Astrocyte of the cerebellum (primary cell): ENCODE measurements at regions not wholly inside any gene's neighbourhood (a gene's known extent, or its start where the extent isn't known, plus 50 kb on each side); places are given as distances from the start of the nearest gene placed in this dataset.

Experiments used
- DNase-seq: peaks from one replicate; pipeline ENCODE4 v3.0.0-alpha.2; 2011; ENCODE audit warnings: low read depth
- H3K4me3 ChIP-seq: 2 replicates; pipeline ENCODE4 v1.5.1; 2011; ENCODE audit warnings: mild to moderate bottlenecking, low read depth, low read length, moderate library complexity
- CTCF ChIP-seq: IDR thresholded peaks from 2 replicates; pipeline ENCODE4 v1.5.1; 2012; ENCODE audit warnings: low read length, low read depth, moderate library complexity, mild to moderate bottlenecking; ENCODE audit errors: missing control alignments
- in situ Hi-C: cut with HindIII; loops from 2 replicates; pipeline ENCODE4 v1.10.0; 2017; ENCODE audit warnings: low sequenced_read_pairs

GRCh38 chr4:79034544-79034943 is 95.3 kb upstream of the PAQR3 start:
- TF ChIP-seq CTCF, result no peak
- in situ Hi-C loops, result no loop called here
- DNase-seq, result no peak
- no peak overlapping the region for H3K4me3 ChIP-seq

- H3K4me3 ChIP-seq, result no peak overlapping the region
- in situ Hi-C loops, result no loop called here
- DNase-seq, result no peak
- TF ChIP-seq CTCF, result no peak
These were observed 91.7 kb upstream of the PAQR3 start for GRCh38 chr4:79030973-79031372.

- DNase-seq, result no peak
- TF ChIP-seq CTCF, result no peak
- in situ Hi-C loops, result no loop called here
- H3K4me3 ChIP-seq, result no peak overlapping the region
These were observed 88.4 kb upstream of the PAQR3 start for GRCh38 chr4:79027656-79028055.

- no peak overlapping the region for H3K4me3 ChIP-seq
- no peak for TF ChIP-seq CTCF
- in situ Hi-C loops, result no loop called here
- no peak for DNase-seq
These were observed 85.9 kb upstream of the PAQR3 start for GRCh38 chr4:79025170-79025569.

GRCh38 chr4:79023799-79024770 is 84.8 kb upstream of the PAQR3 start:
- in situ Hi-C loops, result no loop called here
- no peak overlapping the region for H3K4me3 ChIP-seq
- DNase-seq, result no peak
- TF ChIP-seq CTCF, result no peak

- TF ChIP-seq CTCF, result no peak
- DNase-seq, result no peak
- in situ Hi-C loops, result no loop called here
- no peak overlapping the region for H3K4me3 ChIP-seq
These were observed 83.3 kb upstream of the PAQR3 start for GRCh38 chr4:79022529-79022928.
